Mesendoderm (in vitro differentiated cells): ENCODE measurements at regions not wholly inside any gene's neighbourhood (a gene's known extent, or its start where the extent isn't known, plus 50 kb on each side); places are given as distances from the start of the nearest gene placed in this dataset.
A peak's percentile ranks its signal among the peaks of the same experiment; 100 is the strongest.

ENCODE experiments used
- DNase-seq: peaks from one replicate; pipeline ENCODE4 v3.0.0; 2013
- H2AK5ac ChIP-seq: 2 replicates; pipeline ENCODE4 v1.6.1; 2013; ENCODE audit warnings: low read length, inconsistent platforms
- H2BK120ac ChIP-seq: 2 replicates; pipeline ENCODE4 v1.6.1; 2013; ENCODE audit warnings: low read depth, mild to moderate bottlenecking, low read length, moderate library complexity, mixed read lengths
- H2BK15ac ChIP-seq: replicated peaks from 2 replicates; pipeline ENCODE4 v1.6.1; 2013; ENCODE audit warnings: low read depth, mild to moderate bottlenecking, moderate library complexity
- H2BK5ac ChIP-seq: 2 replicates; pipeline ENCODE4 v1.6.1; 2013; ENCODE audit warnings: low read length, inconsistent platforms
- H3K18ac ChIP-seq: 2 replicates; pipeline ENCODE4 v1.6.1; 2013; ENCODE audit warnings: mild to moderate bottlenecking, low read length, mixed read lengths
- H3K23ac ChIP-seq: one replicate; pipeline ENCODE4 v1.6.1; 2013; ENCODE audit warnings: low read length
- H3K27ac ChIP-seq: 2 replicates; pipeline ENCODE4 v1.5.1; 2013; ENCODE audit warnings: low read depth, mild to moderate bottlenecking, inconsistent platforms, low read length, moderate library complexity
- H3K27me3 ChIP-seq: 2 replicates; pipeline ENCODE4 v1.6.1; 2013; ENCODE audit warnings: low read length, control low read depth, mild to moderate bottlenecking, inconsistent platforms; ENCODE audit not compliant: insufficient read depth, poor library complexity
- H3K36me3 ChIP-seq: 2 replicates; pipeline ENCODE4 v1.6.1; 2013; ENCODE audit warnings: low read length, inconsistent platforms; ENCODE audit not compliant: control insufficient read depth, insufficient read depth
- H3K4ac ChIP-seq: one replicate; pipeline ENCODE4 v1.6.1; 2013; ENCODE audit warnings: low read depth, mild to moderate bottlenecking, low read length, moderate library complexity
- H3K4me1 ChIP-seq: 2 replicates; pipeline ENCODE4 v1.6.1; 2013; ENCODE audit warnings: low read depth, low read length, inconsistent platforms; ENCODE audit not compliant: control insufficient read depth
- H3K4me2 ChIP-seq: 2 replicates; pipeline ENCODE4 v1.6.1; 2013; ENCODE audit warnings: low read length
- H3K4me3 ChIP-seq: 2 replicates; pipeline ENCODE4 v1.5.1; 2013; ENCODE audit warnings: mild to moderate bottlenecking, low read length
- H3K56ac ChIP-seq: one replicate; pipeline ENCODE4 v1.6.1; 2013; ENCODE audit warnings: low read length
- H3K79me1 ChIP-seq: 2 replicates; pipeline ENCODE4 v1.6.1; 2013; ENCODE audit warnings: low read length, inconsistent platforms
- H3K79me2 ChIP-seq: 2 replicates; pipeline ENCODE4 v1.6.1; 2013; ENCODE audit warnings: mild to moderate bottlenecking, low read length; ENCODE audit not compliant: control insufficient read depth, insufficient read depth
- H3K9ac ChIP-seq: 2 replicates; pipeline ENCODE4 v1.6.1; 2013; ENCODE audit warnings: low read length, inconsistent platforms
- H4K5ac ChIP-seq: one replicate; pipeline ENCODE4 v1.6.1; 2013; ENCODE audit warnings: low read length
- H4K8ac ChIP-seq: one replicate; pipeline ENCODE4 v1.6.1; 2013; ENCODE audit warnings: low read depth, mild to moderate bottlenecking, control low read depth, low read length, moderate library complexity
- WGBS: extraction: QIAGEN DNeasy Blood & Tissue Kit; methylation state at CpG from one replicate; pipeline ENCODE4 v1.1.7; 2013; ENCODE audit warnings: low lambda C conversion rate, missing lambda C conversion rate; ENCODE audit not compliant: insufficient coverage; ENCODE audit errors: extremely low coverage; 5-methylcytosine and 5-hydroxymethylcytosine counted together

DNA sequence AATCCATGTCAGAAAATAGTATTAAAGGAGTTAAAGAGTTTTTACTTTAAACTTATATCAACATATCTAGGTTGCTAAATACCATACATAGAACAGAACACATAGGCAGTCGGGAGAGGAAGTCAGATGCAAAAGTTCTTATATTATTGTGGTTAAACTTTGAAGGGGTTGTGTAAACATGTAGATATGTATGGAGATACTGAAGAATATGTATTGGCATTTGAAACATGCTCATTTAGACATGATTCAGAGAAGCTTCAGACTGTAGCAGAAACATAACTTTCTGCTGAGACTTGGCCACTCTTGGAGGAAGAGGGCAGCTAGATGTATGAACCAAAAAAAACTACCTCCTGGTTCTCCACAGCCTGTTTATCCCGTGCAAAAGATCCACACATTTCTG lies 103.5 kb upstream of the FERD3L start:
- Histone ChIP-seq H4K8ac (no peak overlapping the region), H3K4ac (no peak overlapping the region), H3K4me2 (no peak overlapping the region), H2BK5ac (no peak overlapping the region), H2AK5ac (no peak overlapping the region), H4K5ac (no peak overlapping the region), H3K36me3 (no peaks in the 10 kb centered on the region), H3K27ac (no peak overlapping the region), H3K9ac (no peak overlapping the region), H3K18ac (no peak overlapping the region), H2BK15ac (no peak overlapping the region), H3K79me2 (no peaks in the 10 kb centered on the region), H3K56ac (no peak overlapping the region), H3K4me3 (no peak overlapping the region), H3K79me1 (no peaks in the 10 kb centered on the region), H3K27me3 (no peaks in the 10 kb centered on the region), H2BK120ac (no peak overlapping the region), H3K23ac (no peak overlapping the region), H3K4me1 (no peaks in the 10 kb centered on the region)
- no peak for DNase-seq
- no CpG with 5 or more reads among the region's 2 CpGs for WGBS

DNA sequence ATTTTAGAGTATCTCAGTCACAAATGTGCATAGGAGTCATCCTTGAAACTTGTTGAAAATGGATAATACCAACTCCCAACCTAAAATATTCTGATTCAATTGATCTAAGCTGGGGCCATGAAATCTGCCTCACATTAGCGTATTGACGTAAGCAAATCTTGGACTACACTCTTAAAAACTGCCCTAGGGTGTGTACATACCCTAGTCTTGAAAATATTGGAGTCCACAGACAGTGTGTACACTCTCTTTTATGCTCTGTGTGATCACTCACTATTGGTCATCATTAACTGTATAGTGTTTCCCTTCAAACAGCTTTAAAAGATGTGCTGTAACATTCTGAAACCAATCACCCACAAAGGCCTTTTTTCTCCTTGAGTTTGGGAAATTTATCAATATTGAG lies 102.9 kb upstream of the FERD3L start:
- no peaks in the 10 kb centered on the region for H3K79me2 ChIP-seq
- no peak overlapping the region for H3K4ac ChIP-seq
- H4K8ac ChIP-seq = no peak overlapping the region
- WGBS = no CpG with 5 or more reads among the region's 2 CpGs
- no peak for DNase-seq
- H3K4me2 ChIP-seq = no peak overlapping the region
- H2BK5ac ChIP-seq = no peak overlapping the region
- no peaks in the 10 kb centered on the region for H3K79me1 ChIP-seq
- no peaks in the 10 kb centered on the region for H3K36me3 ChIP-seq
- no peak overlapping the region for H4K5ac ChIP-seq
- H3K27me3 ChIP-seq = no peaks in the 10 kb centered on the region
- H3K18ac ChIP-seq = no peak overlapping the region
- no peaks in the 10 kb centered on the region for H3K4me1 ChIP-seq
- H2AK5ac ChIP-seq = no peak overlapping the region
- H3K23ac ChIP-seq = no peak overlapping the region
- H3K4me3 ChIP-seq = no peak overlapping the region
- H3K9ac ChIP-seq = no peak overlapping the region
- H3K56ac ChIP-seq = no peak overlapping the region
- H2BK120ac ChIP-seq = no peak overlapping the region
- H3K27ac ChIP-seq = no peak overlapping the region
- H2BK15ac ChIP-seq = no peak overlapping the region

DNA sequence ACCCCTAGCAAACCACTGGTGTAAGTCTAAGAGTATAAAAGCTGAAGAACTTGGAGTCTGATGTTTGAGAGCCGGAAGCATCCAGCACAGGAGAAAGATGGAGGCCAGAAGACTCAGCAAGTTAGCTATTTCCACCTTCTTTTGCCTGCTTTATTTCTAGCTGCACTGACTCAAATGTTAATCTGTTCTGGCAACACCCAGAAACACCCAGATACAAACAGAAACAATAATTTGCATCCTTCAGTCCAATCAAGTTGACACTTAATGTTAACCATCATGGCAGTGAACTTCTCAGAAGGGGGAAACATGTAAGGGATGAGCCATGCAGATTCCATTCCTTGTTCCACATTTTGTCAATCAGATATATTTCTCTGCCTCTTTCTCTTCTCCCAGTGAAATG lies 101.8 kb upstream of the FERD3L start:
- H2AK5ac ChIP-seq = no peak overlapping the region
- no peak overlapping the region for H3K56ac ChIP-seq
- no peak overlapping the region for H3K27ac ChIP-seq
- H3K4me3 ChIP-seq = no peak overlapping the region
- H4K5ac ChIP-seq = no peak overlapping the region
- H3K4me1 ChIP-seq = no peaks in the 10 kb centered on the region
- no peak overlapping the region for H3K4ac ChIP-seq
- H3K79me2 ChIP-seq = no peaks in the 10 kb centered on the region
- H3K23ac ChIP-seq = no peak overlapping the region
- H2BK5ac ChIP-seq = no peak overlapping the region
- H2BK15ac ChIP-seq = no peak overlapping the region
- no peaks in the 10 kb centered on the region for H3K36me3 ChIP-seq
- no peak overlapping the region for H4K8ac ChIP-seq
- H3K4me2 ChIP-seq = no peak overlapping the region
- no peak overlapping the region for H3K9ac ChIP-seq
- no peaks in the 10 kb centered on the region for H3K79me1 ChIP-seq
- no peak overlapping the region for H2BK120ac ChIP-seq
- H3K18ac ChIP-seq = no peak overlapping the region
- DNase-seq = no peak
- WGBS = no CpG with 5 or more reads among the region's 1 CpG
- no peaks in the 10 kb centered on the region for H3K27me3 ChIP-seq

DNA sequence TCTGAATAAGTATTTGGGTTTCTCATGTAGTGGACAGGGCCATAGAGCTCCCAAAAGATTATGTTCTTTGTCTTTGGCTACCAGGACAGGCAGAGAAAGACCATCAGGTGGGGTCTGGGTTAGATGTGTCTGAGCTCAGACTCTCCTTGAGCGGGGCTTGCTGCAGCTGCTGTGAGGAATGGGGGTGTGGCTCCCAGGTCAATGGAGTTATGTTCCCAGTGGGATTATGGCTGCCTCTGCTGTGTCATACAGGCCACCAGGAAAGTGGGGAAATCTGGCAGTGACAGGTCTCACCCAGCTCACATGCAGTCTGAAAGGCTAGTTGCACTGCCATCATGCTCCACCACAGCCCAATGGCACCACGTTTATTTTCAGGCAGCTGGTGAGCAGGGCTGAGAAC lies 97.0 kb upstream of the FERD3L start:
- DNase-seq = peak; percentile 2
- no peaks in the 10 kb centered on the region for H3K27me3 ChIP-seq
- no peak overlapping the region for H2AK5ac ChIP-seq
- no peak overlapping the region for H3K27ac ChIP-seq
- H3K79me1 ChIP-seq = no peaks in the 10 kb centered on the region
- no peak overlapping the region for H3K4me2 ChIP-seq
- no peaks in the 10 kb centered on the region for H3K79me2 ChIP-seq
- no peak overlapping the region for H4K5ac ChIP-seq
- H3K36me3 ChIP-seq = no peaks in the 10 kb centered on the region
- no CpG with 5 or more reads among the region's 2 CpGs for WGBS
- no peak overlapping the region for H3K18ac ChIP-seq
- H3K23ac ChIP-seq = no peak overlapping the region
- no peak overlapping the region for H3K9ac ChIP-seq
- H2BK15ac ChIP-seq = no peak overlapping the region
- no peak overlapping the region for H3K56ac ChIP-seq
- H3K4ac ChIP-seq = no peak overlapping the region
- H4K8ac ChIP-seq = no peak overlapping the region
- no peak overlapping the region for H2BK5ac ChIP-seq
- no peaks in the 10 kb centered on the region for H3K4me1 ChIP-seq
- H2BK120ac ChIP-seq = no peak overlapping the region
- no peak overlapping the region for H3K4me3 ChIP-seq

DNA sequence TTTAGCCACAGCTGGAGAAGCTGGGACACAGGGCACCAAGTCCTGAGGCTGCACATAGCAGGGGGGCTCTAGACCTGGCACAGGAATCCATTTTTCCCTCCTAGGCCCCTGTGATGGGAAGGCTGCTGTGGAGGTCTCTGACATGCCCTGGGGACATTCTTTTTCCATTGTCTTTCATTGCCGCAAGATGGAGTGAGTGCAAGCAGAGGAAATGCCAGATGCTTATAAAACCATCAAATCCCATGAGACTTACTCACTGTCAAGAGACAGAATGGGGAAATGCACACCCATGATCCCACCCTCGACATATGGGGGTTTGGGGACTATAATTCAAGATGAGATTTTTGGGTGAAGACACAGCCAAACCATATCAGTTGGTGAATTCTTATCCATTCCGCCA lies 94.7 kb upstream of the FERD3L start:
- no peak overlapping the region for H3K9ac ChIP-seq

DNA sequence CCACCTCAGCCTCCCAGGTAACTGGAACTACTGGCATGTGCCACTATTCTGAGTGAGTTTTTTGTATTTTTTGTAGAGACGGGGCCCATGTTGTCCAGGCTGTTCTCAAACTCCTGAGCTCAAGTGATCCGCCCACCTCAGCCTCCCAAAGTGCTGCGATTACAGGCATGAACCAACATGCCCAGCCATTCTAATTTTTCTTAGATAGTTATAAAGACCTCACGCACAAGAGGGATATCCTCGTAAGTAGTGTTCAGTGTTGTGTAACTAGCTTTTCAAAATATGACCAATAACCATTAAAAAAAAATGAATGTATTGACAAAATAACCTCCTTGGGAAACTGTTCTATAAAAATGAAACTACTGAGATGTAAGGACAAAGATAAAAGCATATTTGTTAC lies 90.5 kb upstream of the FERD3L start:
- Histone ChIP-seq H3K4me3 (no peak overlapping the region), H3K79me1 (no peaks in the 10 kb centered on the region), H2AK5ac (no peak overlapping the region), H3K4me2 (no peak overlapping the region), H3K27ac (no peak overlapping the region), H3K9ac (no peak overlapping the region), H2BK15ac (no peak overlapping the region), H3K23ac (no peak overlapping the region), H3K27me3 (no peaks in the 10 kb centered on the region), H3K56ac (no peak overlapping the region), H4K5ac (no peak overlapping the region), H4K8ac (no peak overlapping the region), H3K36me3 (no peaks in the 10 kb centered on the region), H3K4me1 (no peaks in the 10 kb centered on the region), H2BK5ac (no peak overlapping the region), H3K79me2 (no peaks in the 10 kb centered on the region), H2BK120ac (no peak overlapping the region), H3K4ac (no peak overlapping the region), H3K18ac (no peak overlapping the region)
- DNase-seq = no peak
- WGBS = no CpG with 5 or more reads among the region's 5 CpGs

More for the DNA sequence above, 94.7 kb upstream of the FERD3L start:
- DNase-seq = no peak
- no peak overlapping the region for H3K56ac ChIP-seq
- no CpG with 5 or more reads among the region's 3 CpGs for WGBS
- no peaks in the 10 kb centered on the region for H3K79me1 ChIP-seq
- H2BK5ac ChIP-seq = no peak overlapping the region
- no peak overlapping the region for H3K4me3 ChIP-seq
- no peaks in the 10 kb centered on the region for H3K79me2 ChIP-seq
- H4K8ac ChIP-seq = no peak overlapping the region
- no peak overlapping the region for H3K23ac ChIP-seq
- H2BK15ac ChIP-seq = no peak overlapping the region
- no peak overlapping the region for H3K4me2 ChIP-seq
- no peaks in the 10 kb centered on the region for H3K36me3 ChIP-seq
- no peaks in the 10 kb centered on the region for H3K27me3 ChIP-seq
- H2BK120ac ChIP-seq = no peak overlapping the region
- no peaks in the 10 kb centered on the region for H3K4me1 ChIP-seq
- H4K5ac ChIP-seq = no peak overlapping the region
- H3K4ac ChIP-seq = no peak overlapping the region
- H3K18ac ChIP-seq = no peak overlapping the region
- no peak overlapping the region for H3K27ac ChIP-seq
- H2AK5ac ChIP-seq = no peak overlapping the region
